Endodermal cell (in vitro differentiated cells): ENCODE measurements at regions not wholly inside any gene's neighbourhood (a gene's known extent, or its start where the extent isn't known, plus 50 kb on each side); places are given as distances from the start of the nearest gene placed in this dataset.

Experiments used
- DNase-seq: peaks from one replicate; pipeline ENCODE4 v3.0.0-alpha.2; 2017
- H3K27ac ChIP-seq: 2 replicates; pipeline ENCODE4 v1.5.1; 2013; ENCODE audit warnings: mild to moderate bottlenecking, low read depth, low read length, moderate library complexity
- H3K27me3 ChIP-seq: 2 replicates; pipeline ENCODE4 v1.6.1; 2013; ENCODE audit warnings: mild to moderate bottlenecking, low read length, moderate library complexity; ENCODE audit not compliant: insufficient read depth, control insufficient read depth, poor library complexity, severe bottlenecking
- H3K36me3 ChIP-seq: 2 replicates; pipeline ENCODE4 v1.7.0; 2013; ENCODE audit warnings: mild to moderate bottlenecking, low read length, moderate library complexity; ENCODE audit not compliant: control insufficient read depth, insufficient read depth
- H3K4me1 ChIP-seq: one replicate; pipeline ENCODE4 v1.7.0; 2013; ENCODE audit warnings: low read length; ENCODE audit not compliant: control insufficient read depth, insufficient read depth
- H3K4me3 ChIP-seq: 2 replicates; pipeline ENCODE4 v1.5.1; 2013; ENCODE audit warnings: mild to moderate bottlenecking, low read length, moderate library complexity
- H3K9ac ChIP-seq: 2 replicates; pipeline ENCODE4 v1.6.1; 2013; ENCODE audit warnings: mild to moderate bottlenecking, low read length, moderate library complexity; ENCODE audit not compliant: poor library complexity, severe bottlenecking; ENCODE audit errors: extremely low read depth
- H3K9me3 ChIP-seq: 2 replicates; pipeline ENCODE4 v1.6.1; 2013; ENCODE audit warnings: mild to moderate bottlenecking, low read length, moderate library complexity; ENCODE audit not compliant: control insufficient read depth
- H3K27ac Mint-ChIP-seq: 2 replicates; pipeline ENCODE4 v1.8.0; 2020; ENCODE audit warnings: mixed read lengths
- H3K27me3 Mint-ChIP-seq: 2 replicates; pipeline ENCODE4 v1.8.0; 2021; ENCODE audit warnings: mild to moderate bottlenecking, mixed read lengths; ENCODE audit not compliant: insufficient read depth
- H3K36me3 Mint-ChIP-seq: 2 replicates; pipeline ENCODE4 v1.8.0; 2020; ENCODE audit warnings: low read depth, mixed read lengths
- H3K4me1 Mint-ChIP-seq: 2 replicates; pipeline ENCODE4 v1.8.0; 2020; ENCODE audit warnings: mixed read lengths
- H3K4me3 Mint-ChIP-seq: 2 replicates; pipeline ENCODE4 v1.8.0; 2020; ENCODE audit warnings: mild to moderate bottlenecking, moderate library complexity, mixed read lengths
- H3K9me3 Mint-ChIP-seq: 2 replicates; pipeline ENCODE4 v1.8.0; 2020; ENCODE audit warnings: mild to moderate bottlenecking, mixed read lengths
- CTCF ChIP-seq: fragments of 200-600 bp; sonication (generic); conservative IDR thresholded peaks from 2 replicates; pipeline ENCODE4 v1.5.0; 2021; ENCODE audit warnings: antibody characterized with exemption, mild to moderate bottlenecking
- WGBS, 2 experiments: methylation state at CpG; one replicate each; pipeline versions ENCODE4 v1.1.5 to v1.1.7; 2013; ENCODE audit warnings: missing lambda C conversion rate in 2 of 2, mixed read lengths in 1 of 2; ENCODE audit not compliant: insufficient coverage in 1 of 2, insufficient read length in 1 of 2; 5-methylcytosine and 5-hydroxymethylcytosine counted together

- Mint-ChIP-seq H3K9me3 (no peaks in the 10 kb centered on the region), H3K27me3 (peaks cover 3% of the 10 kb centered on the region), H3K4me1 (peaks cover 5% of the 10 kb centered on the region), H3K36me3 (no peaks in the 10 kb centered on the region), H3K27ac (no peak overlapping the region), H3K4me3 (no peak overlapping the region)
- Histone ChIP-seq H3K4me3 (no peak overlapping the region), H3K27ac (no peak overlapping the region), H3K36me3 (no peaks in the 10 kb centered on the region), H3K27me3 (no peaks in the 10 kb centered on the region), H3K9ac (no peak overlapping the region), H3K4me1 (no peaks in the 10 kb centered on the region), H3K9me3 (no peaks in the 10 kb centered on the region)
- DNase-seq: no peak
- TF ChIP-seq CTCF: no peak
Observed at GRCh38 chr13:50561739-50562138, 281.8 kb downstream of the DLEU7 start.

GRCh38 chr13:50566646-50567045 lies 276.8 kb downstream of the DLEU7 start:
- Histone ChIP-seq H3K9me3 (no peaks in the 10 kb centered on the region), H3K27ac (no peak overlapping the region), H3K27me3 (no peaks in the 10 kb centered on the region), H3K9ac (no peak overlapping the region), H3K36me3 (no peaks in the 10 kb centered on the region), H3K4me1 (no peaks in the 10 kb centered on the region), H3K4me3 (no peak overlapping the region)
- Mint-ChIP-seq H3K4me3 (no peak overlapping the region), H3K4me1 (peaks cover 5% of the 10 kb centered on the region), H3K9me3 (no peaks in the 10 kb centered on the region), H3K27ac (no peak overlapping the region), H3K27me3 (no peaks in the 10 kb centered on the region), H3K36me3 (no peaks in the 10 kb centered on the region)
- TF ChIP-seq CTCF: no peak
- DNase-seq: no peak

GRCh38 chr13:50572129-50572528 lies 271.4 kb downstream of the DLEU7 start:
- H3K27me3 Mint-ChIP-seq: no peaks in the 10 kb centered on the region
- no peaks in the 10 kb centered on the region for H3K9me3 Mint-ChIP-seq
- 90 to 91% methylated on average over 1 to 3 of the region's 3 CpGs for WGBS, 2 experiments
- no peak overlapping the region for H3K27ac ChIP-seq
- no peaks in the 10 kb centered on the region for H3K27me3 ChIP-seq
- H3K9me3 ChIP-seq: no peaks in the 10 kb centered on the region
- H3K9ac ChIP-seq: no peak overlapping the region
- H3K36me3 Mint-ChIP-seq: no peaks in the 10 kb centered on the region
- no peak overlapping the region for H3K4me3 ChIP-seq
- no peak overlapping the region for H3K4me3 Mint-ChIP-seq
- H3K4me1 Mint-ChIP-seq: no peaks in the 10 kb centered on the region
- no peak overlapping the region for H3K27ac Mint-ChIP-seq
- H3K4me1 ChIP-seq: no peaks in the 10 kb centered on the region
- no peaks in the 10 kb centered on the region for H3K36me3 ChIP-seq
- DNase-seq: no peak
- no peak for TF ChIP-seq CTCF
